Testis (tissue), 2 donors: ENCODE measurements at regions not wholly inside any gene's neighbourhood (a gene's known extent, or its start where the extent isn't known, plus 50 kb on each side); places are given as distances from the start of the nearest gene placed in this dataset.

Experiments used
- CTCF ChIP-seq, 3 experiments: fragments of 450-650 bp in 2 of 3; fragments of 200-600 bp in 1 of 3; sonication (generic) in 1 of 3; IDR thresholded peaks; one replicate each; pipeline ENCODE4 v1.5.1; 2016 to 2019; ENCODE audit warnings: antibody characterized with exemption in 3 of 3, mild to moderate bottlenecking in 2 of 3, moderate library complexity in 1 of 3
- POLR2A ChIP-seq: fragments of 450-650 bp; IDR thresholded peaks from one replicate; pipeline ENCODE4 v1.6.1; 2017; ENCODE audit warnings: antibody characterized with exemption, mild to moderate bottlenecking, moderate library complexity

- no peak for TF ChIP-seq CTCF (IDR thresholded peaks at IDR 0.05)
- TF ChIP-seq POLR2A: no peak
Measured at GRCh38 chr4:122083989-122084388, 68.1 kb upstream of the BLTP1 start.
